Spleen (tissue), 11 donors: ENCODE measurements at regions not wholly inside any gene's neighbourhood (a gene's known extent, or its start where the extent isn't known, plus 50 kb on each side); places are given as distances from the start of the nearest gene placed in this dataset.

Experiments used
- DNase-seq: peaks from one replicate; pipeline ENCODE4 v3.0.0-alpha.2; 2020
- H3K27ac ChIP-seq, 8 donors: fragments of 200-600 bp; sonication (generic) in 7 of 8; 1 replicate in 4 of 8; 2 replicates in 4 of 8; pipeline versions ENCODE4 v1.5.0 to v1.8.0; 2016 to 2021; ENCODE audit warnings: inconsistent platforms in 4 of 8, mild to moderate bottlenecking in 4 of 8, moderate library complexity in 1 of 8
- H3K27me3 ChIP-seq, 7 donors: fragments of 200-600 bp; sonication (generic) in 6 of 7; replicated peaks in 1 of 7; 1 replicate in 4 of 7; 2 replicates in 3 of 7; pipeline versions ENCODE4 v1.5.0 to v1.8.0; 2016 to 2021; ENCODE audit warnings: inconsistent platforms in 3 of 7, mild to moderate bottlenecking in 1 of 7
- H3K36me3 ChIP-seq, 6 donors: fragments of 200-600 bp; sonication (generic) in 5 of 6; 1 replicate in 4 of 6; 2 replicates in 2 of 6; pipeline versions ENCODE4 v1.5.0 to v1.8.0; 2016 to 2021; ENCODE audit warnings: inconsistent platforms in 2 of 6
- H3K4me1 ChIP-seq, 6 donors: fragments of 200-600 bp; sonication (generic) in 5 of 6; 1 replicate in 3 of 6; 2 replicates in 3 of 6; pipeline versions ENCODE4 v1.5.0 to v1.8.0; 2016 to 2021; ENCODE audit warnings: inconsistent platforms in 3 of 6
- H3K4me3 ChIP-seq, 8 donors: fragments of 200-600 bp; sonication (generic) in 7 of 8; 1 replicate in 4 of 8; 2 replicates in 4 of 8; pipeline versions ENCODE4 v1.5.0 to v1.8.0; 2016 to 2021; ENCODE audit warnings: inconsistent platforms in 4 of 8, mild to moderate bottlenecking in 4 of 8, moderate library complexity in 2 of 8
- H3K9me3 ChIP-seq, 8 donors: fragments of 200-600 bp; sonication (generic) in 7 of 8; 1 replicate in 4 of 8; 2 replicates in 4 of 8; pipeline versions ENCODE4 v1.5.0 to v1.8.0; 2016 to 2021; ENCODE audit warnings: inconsistent platforms in 4 of 8
- POLR2A ChIP-seq, 3 donors: fragments of 450-650 bp; IDR thresholded peaks; one replicate each; pipeline ENCODE4 v1.5.1; 2017; ENCODE audit warnings: antibody characterized with exemption in 3 of 3, mild to moderate bottlenecking in 1 of 3
- POLR2AphosphoS5 ChIP-seq, 3 donors: sonication (generic); formaldehyde crosslinking; IDR thresholded peaks; one replicate each; pipeline ENCODE4 v1.5.1; 2017; ENCODE audit warnings: antibody characterized with exemption in 3 of 3
- WGBS, 5 donors: extraction: QIAGEN DNeasy Blood & Tissue Kit in 3 of 5; methylation state at CpG; one replicate each; pipeline versions ENCODE4 v1.1.5 to v1.1.7; 2013 to 2018; 5-methylcytosine and 5-hydroxymethylcytosine counted together
- intact Hi-C: fragments of 100-400 bp; cut with DNase I; formaldehyde crosslinking; loops from one replicate; pipeline ENCODE4 v1.15.0; 2023; ENCODE audit warnings: low total_unique reads
- TF ChIP-seq, protein P1 (sequence below), 11 experiments: fragments of 200-600 bp in 7 of 11; fragments of 450-650 bp in 4 of 11; sonication (generic) in 4 of 11; IDR thresholded peaks in 8 of 11; conservative IDR thresholded peaks in 3 of 11; 1 replicate in 7 of 11; 2 replicates in 4 of 11; pipeline versions ENCODE4 v1.4.0 to v1.8.0; 2016 to 2021; ENCODE audit warnings: antibody characterized with exemption in 11 of 11, inconsistent platforms in 4 of 11, mild to moderate bottlenecking in 1 of 11
- donor health status: healthy with polysubstance abuse.
- donor health status: DM: no; HTN: no; CAD: no; lungs with moderate emphysema.
- donor health status: DM: no; HTN: no; CAD: no.
- donor health status: Bipolar disorder and iron deficiency.
- donor health status: healthy.
- donor health status: DM: no; HTN: no; CAD: no.
- donor health status: DM: yes; HTN: yes; CAD: no.

DNA sequence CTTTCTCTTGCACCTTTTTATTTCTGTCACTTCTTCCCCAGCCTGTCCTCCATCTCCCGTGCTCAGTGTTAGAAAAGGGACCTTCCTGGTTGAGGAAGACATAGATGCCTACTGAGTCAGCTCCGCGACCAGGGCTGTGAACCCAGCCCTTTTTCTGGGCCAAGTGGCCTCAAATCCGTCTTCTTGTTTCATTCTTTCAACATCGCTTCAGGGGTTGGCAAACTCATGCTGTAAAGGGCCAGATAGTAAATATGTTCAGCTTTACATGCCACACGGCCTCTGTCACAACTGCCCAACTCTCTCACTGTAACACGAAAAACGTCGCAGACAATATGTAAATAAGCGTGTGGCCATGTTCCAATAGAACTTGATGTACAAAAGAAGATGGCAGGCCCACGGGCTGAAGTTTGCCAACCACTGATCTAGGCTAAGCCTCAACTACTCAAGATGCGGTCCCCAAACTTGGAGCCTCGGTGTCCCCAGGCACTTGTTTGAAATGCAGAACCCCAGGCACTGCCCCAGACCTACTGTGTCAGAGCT, 338.4 kb downstream of the MN1 start:
- no peak overlapping the region for H3K4me3 ChIP-seq
- DNase-seq: no peak
- 85 to 90% (median 88%) methylated on average over 13 of the region's 13 CpGs for WGBS, 5 donors
- intact Hi-C loops: no loop called here
- H3K27ac ChIP-seq: no peak overlapping the region
- peaks cover 0 to 82% (median 0%) of the 10 kb centered on the region in 7 donors for H3K27me3 ChIP-seq
- H3K36me3 ChIP-seq: no peaks in the 10 kb centered on the region
- H3K4me1 ChIP-seq: no peaks in the 10 kb centered on the region
- peaks cover 0 to 5% (median 0%) of the 10 kb centered on the region in 8 donors for H3K9me3 ChIP-seq
- TF ChIP-seq POLR2A (IDR thresholded peaks at IDR 0.05): no peak
- TF ChIP-seq, protein P1, sequence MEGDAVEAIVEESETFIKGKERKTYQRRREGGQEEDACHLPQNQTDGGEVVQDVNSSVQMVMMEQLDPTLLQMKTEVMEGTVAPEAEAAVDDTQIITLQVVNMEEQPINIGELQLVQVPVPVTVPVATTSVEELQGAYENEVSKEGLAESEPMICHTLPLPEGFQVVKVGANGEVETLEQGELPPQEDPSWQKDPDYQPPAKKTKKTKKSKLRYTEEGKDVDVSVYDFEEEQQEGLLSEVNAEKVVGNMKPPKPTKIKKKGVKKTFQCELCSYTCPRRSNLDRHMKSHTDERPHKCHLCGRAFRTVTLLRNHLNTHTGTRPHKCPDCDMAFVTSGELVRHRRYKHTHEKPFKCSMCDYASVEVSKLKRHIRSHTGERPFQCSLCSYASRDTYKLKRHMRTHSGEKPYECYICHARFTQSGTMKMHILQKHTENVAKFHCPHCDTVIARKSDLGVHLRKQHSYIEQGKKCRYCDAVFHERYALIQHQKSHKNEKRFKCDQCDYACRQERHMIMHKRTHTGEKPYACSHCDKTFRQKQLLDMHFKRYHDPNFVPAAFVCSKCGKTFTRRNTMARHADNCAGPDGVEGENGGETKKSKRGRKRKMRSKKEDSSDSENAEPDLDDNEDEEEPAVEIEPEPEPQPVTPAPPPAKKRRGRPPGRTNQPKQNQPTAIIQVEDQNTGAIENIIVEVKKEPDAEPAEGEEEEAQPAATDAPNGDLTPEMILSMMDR (IDR thresholded peaks at IDR 0.05 in 8 of 11, conservative IDR thresholded peaks at IDR 0.05 in 3 of 11): no peak
- TF ChIP-seq POLR2AphosphoS5 (IDR thresholded peaks at IDR 0.05): no peak

DNA sequence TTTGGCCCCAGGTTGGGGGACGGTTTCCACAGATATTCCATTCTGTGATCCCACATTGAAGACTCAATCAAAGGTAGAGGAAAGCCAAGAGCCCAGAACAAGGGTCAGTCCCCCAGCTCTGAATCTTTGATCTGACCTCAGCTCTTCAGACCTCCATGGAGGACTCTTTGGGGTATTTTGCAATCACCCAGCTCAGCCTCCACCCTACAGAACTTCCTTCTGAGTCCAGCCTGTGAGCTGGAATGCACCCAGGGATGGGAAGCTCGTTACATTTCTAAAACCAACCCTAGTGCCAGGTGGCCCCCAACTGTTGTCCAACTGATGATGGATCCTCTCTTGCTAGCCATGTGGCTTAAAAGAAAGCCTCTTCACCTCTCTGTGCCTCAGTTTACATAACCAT, 335.3 kb downstream of the MN1 start:
- no peak for DNase-seq
- H3K36me3 ChIP-seq: no peaks in the 10 kb centered on the region
- intact Hi-C loops: no loop called here
- H3K9me3 ChIP-seq: peaks cover 0 to 4% (median 0%) of the 10 kb centered on the region in 8 donors
- 60 to 80% (median 71%) methylated on average over 2 of the region's 2 CpGs for WGBS, 5 donors
- TF ChIP-seq POLR2AphosphoS5 (IDR thresholded peaks at IDR 0.05) (no peak), POLR2A (IDR thresholded peaks at IDR 0.05) (no peak)
- TF ChIP-seq, protein P1 (IDR thresholded peaks at IDR 0.05 in 8 of 11, conservative IDR thresholded peaks at IDR 0.05 in 3 of 11): no peak
- H3K27ac ChIP-seq: no peak overlapping the region
- H3K4me3 ChIP-seq: no peak overlapping the region
- peaks cover 0 to 64% (median 0%) of the 10 kb centered on the region in 7 donors for H3K27me3 ChIP-seq
- H3K4me1 ChIP-seq: no peaks in the 10 kb centered on the region

DNA sequence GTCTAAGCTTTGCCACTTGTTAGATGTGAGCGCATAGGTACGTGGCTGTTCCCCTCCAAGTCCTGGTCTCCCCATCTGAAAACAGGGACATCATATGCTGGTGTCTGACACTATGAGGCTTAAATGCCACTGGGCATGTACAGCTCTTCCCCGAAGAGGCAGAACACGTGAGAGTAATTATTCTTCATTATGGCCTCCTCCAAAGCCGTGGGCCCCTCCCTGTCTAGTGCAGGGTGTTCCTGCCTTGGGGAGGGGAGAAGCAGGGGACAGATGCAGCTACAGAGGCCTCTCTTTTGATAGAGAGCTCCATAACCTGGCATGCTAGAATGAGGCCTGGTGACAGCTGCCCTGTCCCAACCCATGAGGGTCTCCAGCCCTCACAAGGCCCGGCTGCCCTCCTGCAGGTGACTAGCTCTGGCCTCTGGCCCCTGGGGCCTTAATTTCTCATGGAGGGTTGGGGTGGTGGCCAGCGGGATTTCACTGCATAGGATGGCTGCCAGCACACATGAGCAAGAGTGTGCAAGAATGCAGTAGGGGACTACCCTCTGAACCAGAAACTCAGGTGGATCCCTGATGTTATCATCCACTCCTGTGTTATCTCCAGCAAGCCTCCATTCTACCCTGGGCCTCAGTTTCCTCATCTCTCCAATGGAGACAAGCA, 334.6 kb downstream of the MN1 start:
- no peak for DNase-seq
- 51 to 89% (median 83%) methylated on average over 7 of the region's 7 CpGs for WGBS, 5 donors
- intact Hi-C loops: no loop called here
- Histone ChIP-seq H3K4me3 (no peak overlapping the region), H3K4me1 (no peaks in the 10 kb centered on the region), H3K36me3 (no peaks in the 10 kb centered on the region), H3K27me3 (peaks cover 0 to 57% (median 0%) of the 10 kb centered on the region in 7 donors), H3K9me3 (peaks cover 0 to 4% (median 0%) of the 10 kb centered on the region in 8 donors), H3K27ac (no peak overlapping the region)
- TF ChIP-seq POLR2A (IDR thresholded peaks at IDR 0.05) (no peak), POLR2AphosphoS5 (IDR thresholded peaks at IDR 0.05) (no peak)
- TF ChIP-seq, protein P1 (IDR thresholded peaks at IDR 0.05 in 8 of 11, conservative IDR thresholded peaks at IDR 0.05 in 3 of 11): no peak

DNA sequence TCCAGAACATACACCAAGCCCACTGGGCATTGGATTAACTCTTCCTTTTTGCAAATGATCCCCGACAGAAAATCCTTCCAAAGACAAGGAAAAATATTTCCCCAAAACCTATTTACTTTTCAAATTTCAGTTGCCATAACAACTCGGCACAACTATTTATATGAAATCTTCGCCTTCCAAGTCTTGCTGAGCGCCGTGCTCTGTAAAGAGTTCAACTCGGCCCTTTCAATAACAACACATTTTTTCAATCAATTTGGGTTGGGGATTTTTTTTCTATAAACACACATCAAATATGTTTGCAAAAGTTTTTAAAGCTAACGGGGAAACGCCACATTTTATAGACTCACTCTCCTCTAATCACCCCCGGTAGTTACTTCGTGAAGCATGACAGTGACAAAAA, 333.8 kb downstream of the MN1 start:
- intact Hi-C loops: no loop called here
- Histone ChIP-seq H3K27me3 (peaks cover 0 to 49% (median 0%) of the 10 kb centered on the region in 7 donors), H3K27ac (no peak overlapping the region), H3K4me1 (no peaks in the 10 kb centered on the region), H3K9me3 (peaks cover 0 to 4% (median 0%) of the 10 kb centered on the region in 8 donors), H3K36me3 (no peaks in the 10 kb centered on the region), H3K4me3 (no peak overlapping the region)
- DNase-seq: no peak
- TF ChIP-seq POLR2AphosphoS5 (IDR thresholded peaks at IDR 0.05) (no peak), POLR2A (IDR thresholded peaks at IDR 0.05) (no peak)
- TF ChIP-seq, protein P1 (IDR thresholded peaks at IDR 0.05 in 8 of 11, conservative IDR thresholded peaks at IDR 0.05 in 3 of 11): no peak
- WGBS, 5 donors: 80 to 92% (median 90%) methylated on average over 10 of the region's 10 CpGs
